Activated CD4-positive, alpha-beta T cell treated with anti-CD3 and anti-CD28 coated beads, Interleukin-2, amount 10 ng/mL, durations not matched to agents 24 days and 14 days (primary cell): ENCODE measurements at regions not wholly inside any gene's neighbourhood (a gene's known extent, or its start where the extent isn't known, plus 50 kb on each side); places are given as distances from the start of the nearest gene placed in this dataset.
"Not testable (repeated sequence)": the region's sequence is repeated elsewhere in the genome, so short reads cannot be mapped to it uniquely, and the experiment has no call there.

Source experiments
- DNase-seq: peaks from one replicate; pipeline ENCODE4 v3.0.0; 2022
- H3K27ac Mint-ChIP-seq: one replicate; pipeline ENCODE4 v1.8.0; 2022; ENCODE audit warnings: mild to moderate bottlenecking, mixed read lengths
- H3K27me3 Mint-ChIP-seq: one replicate; pipeline ENCODE4 v1.8.0; 2022; ENCODE audit warnings: mixed read lengths
- H3K36me3 Mint-ChIP-seq: one replicate; pipeline ENCODE4 v1.8.0; 2022; ENCODE audit warnings: low read depth, mild to moderate bottlenecking, mixed read lengths
- H3K4me1 Mint-ChIP-seq: one replicate; pipeline ENCODE4 v1.8.0; 2021; ENCODE audit warnings: mixed read lengths
- H3K4me3 Mint-ChIP-seq: one replicate; pipeline ENCODE4 v1.8.0; 2022; ENCODE audit warnings: mild to moderate bottlenecking, moderate library complexity, mixed read lengths
- H3K9me3 Mint-ChIP-seq: one replicate; pipeline ENCODE4 v1.8.0; 2021; ENCODE audit warnings: mixed read lengths
- intact Hi-C: fragments of 100-400 bp; cut with micrococcal nuclease; formaldehyde crosslinking; loops from one replicate; pipeline ENCODE4 v1.15.1; 2023

GRCh38 chr2:58699411-58699810 is 458.3 kb upstream of the FANCL start:
- H3K27ac Mint-ChIP-seq, result no peak overlapping the region
- no peak for DNase-seq
- H3K4me1 Mint-ChIP-seq, result no peaks in the 10 kb centered on the region
- no peaks in the 10 kb centered on the region for H3K27me3 Mint-ChIP-seq
- H3K9me3 Mint-ChIP-seq, result no peaks in the 10 kb centered on the region
- H3K36me3 Mint-ChIP-seq, result no peaks in the 10 kb centered on the region
- no peak overlapping the region for H3K4me3 Mint-ChIP-seq
- intact Hi-C loops, result no loop called here

- Mint-ChIP-seq H3K4me3 (no peak overlapping the region), H3K36me3 (no peaks in the 10 kb centered on the region), H3K27me3 (no peaks in the 10 kb centered on the region), H3K9me3 (no peaks in the 10 kb centered on the region), H3K4me1 (no peaks in the 10 kb centered on the region), H3K27ac (no peak overlapping the region)
- no peak for DNase-seq
- intact Hi-C loops, result no loop called here
Observed at GRCh38 chr2:58698620-58699019, 457.5 kb upstream of the FANCL start.

- intact Hi-C loops, DNase-seq, H3K9me3 Mint-ChIP-seq, H3K36me3 Mint-ChIP-seq, H3K27me3 Mint-ChIP-seq, H3K4me3 Mint-ChIP-seq, H3K27ac Mint-ChIP-seq, H3K4me1 Mint-ChIP-seq: not testable (repeated sequence)
Observed at GRCh38 chr2:58694114-58694513, 453.0 kb upstream of the FANCL start.

- H3K27ac Mint-ChIP-seq, DNase-seq, H3K36me3 Mint-ChIP-seq, H3K4me3 Mint-ChIP-seq, H3K27me3 Mint-ChIP-seq, H3K9me3 Mint-ChIP-seq, intact Hi-C loops, H3K4me1 Mint-ChIP-seq: not testable (repeated sequence)
Observed at GRCh38 chr2:58691041-58691440, 449.9 kb upstream of the FANCL start.

- H3K4me1 Mint-ChIP-seq, result no peaks in the 10 kb centered on the region
- no peak overlapping the region for H3K4me3 Mint-ChIP-seq
- intact Hi-C loops, result no loop called here
- DNase-seq, result no peak
- H3K27me3 Mint-ChIP-seq, result no peaks in the 10 kb centered on the region
- peaks cover 8% of the 10 kb centered on the region for H3K9me3 Mint-ChIP-seq
- H3K36me3 Mint-ChIP-seq, result no peaks in the 10 kb centered on the region
- H3K27ac Mint-ChIP-seq, result no peak overlapping the region
Observed at GRCh38 chr2:58688813-58689212, 447.7 kb upstream of the FANCL start.

GRCh38 chr2:58686776-58687175 is 445.7 kb upstream of the FANCL start:
- DNase-seq, result no peak
- intact Hi-C loops, result no loop called here
- no peak overlapping the region for H3K4me3 Mint-ChIP-seq
- H3K4me1 Mint-ChIP-seq, result no peaks in the 10 kb centered on the region
- H3K9me3 Mint-ChIP-seq, result peaks cover 6% of the 10 kb centered on the region
- H3K36me3 Mint-ChIP-seq, result no peaks in the 10 kb centered on the region
- H3K27me3 Mint-ChIP-seq, result no peaks in the 10 kb centered on the region
- H3K27ac Mint-ChIP-seq, result no peak overlapping the region

GRCh38 chr2:58680755-58681310 is 439.7 kb upstream of the FANCL start:
- Mint-ChIP-seq H3K36me3 (no peaks in the 10 kb centered on the region), H3K4me1 (no peaks in the 10 kb centered on the region), H3K9me3 (no peaks in the 10 kb centered on the region), H3K4me3 (no peak overlapping the region), H3K27me3 (no peaks in the 10 kb centered on the region), H3K27ac (no peak overlapping the region)
- DNase-seq, result no peak
- intact Hi-C loops, result no loop called here

GRCh38 chr2:58677748-58678147 is 436.6 kb upstream of the FANCL start:
- Mint-ChIP-seq H3K27ac (no peak overlapping the region), H3K36me3 (no peaks in the 10 kb centered on the region), H3K4me1 (no peaks in the 10 kb centered on the region), H3K9me3 (no peaks in the 10 kb centered on the region), H3K27me3 (no peaks in the 10 kb centered on the region), H3K4me3 (no peak overlapping the region)
- DNase-seq, result no peak
- intact Hi-C loops, result no loop called here

- no peak for DNase-seq
- no peaks in the 10 kb centered on the region for H3K27me3 Mint-ChIP-seq
Observed at GRCh38 chr2:58671675-58672074, 430.6 kb upstream of the FANCL start.

GRCh38 chr2:58669998-58670397 is 428.9 kb upstream of the FANCL start:
- no peak for DNase-seq
- Mint-ChIP-seq H3K27ac (no peak overlapping the region), H3K4me3 (no peak overlapping the region), H3K27me3 (no peaks in the 10 kb centered on the region), H3K4me1 (no peaks in the 10 kb centered on the region), H3K9me3 (no peaks in the 10 kb centered on the region), H3K36me3 (no peaks in the 10 kb centered on the region)
- intact Hi-C loops, result no loop called here

More at GRCh38 chr2:58671675-58672074, 430.6 kb upstream of the FANCL start:
- no peak overlapping the region for H3K4me3 Mint-ChIP-seq
- intact Hi-C loops, result no loop called here
- no peaks in the 10 kb centered on the region for H3K36me3 Mint-ChIP-seq
- no peak overlapping the region for H3K27ac Mint-ChIP-seq
- H3K4me1 Mint-ChIP-seq, result no peaks in the 10 kb centered on the region
- no peaks in the 10 kb centered on the region for H3K9me3 Mint-ChIP-seq

- no peak overlapping the region for H3K27ac Mint-ChIP-seq
- DNase-seq, result no peak
- H3K4me1 Mint-ChIP-seq, result no peaks in the 10 kb centered on the region
- H3K27me3 Mint-ChIP-seq, result no peaks in the 10 kb centered on the region
- H3K4me3 Mint-ChIP-seq, result no peak overlapping the region
- intact Hi-C loops, result no loop called here
- no peaks in the 10 kb centered on the region for H3K36me3 Mint-ChIP-seq
- H3K9me3 Mint-ChIP-seq, result no peaks in the 10 kb centered on the region
Observed at GRCh38 chr2:58667137-58667774, 426.1 kb upstream of the FANCL start.

- intact Hi-C loops, result no loop called here
- H3K9me3 Mint-ChIP-seq, result no peaks in the 10 kb centered on the region
- no peaks in the 10 kb centered on the region for H3K36me3 Mint-ChIP-seq
- H3K4me3 Mint-ChIP-seq, result no peak overlapping the region
- no peak for DNase-seq
- H3K4me1 Mint-ChIP-seq, result no peaks in the 10 kb centered on the region
- H3K27ac Mint-ChIP-seq, result no peak overlapping the region
- H3K27me3 Mint-ChIP-seq, result no peaks in the 10 kb centered on the region
Observed at GRCh38 chr2:58666323-58666970, 425.3 kb upstream of the FANCL start.

- H3K36me3 Mint-ChIP-seq, result no peaks in the 10 kb centered on the region
- H3K9me3 Mint-ChIP-seq, result no peaks in the 10 kb centered on the region
- no peak overlapping the region for H3K4me3 Mint-ChIP-seq
- H3K4me1 Mint-ChIP-seq, result no peaks in the 10 kb centered on the region
- no peaks in the 10 kb centered on the region for H3K27me3 Mint-ChIP-seq
- no peak for DNase-seq
- no peak overlapping the region for H3K27ac Mint-ChIP-seq
- intact Hi-C loops, result no loop called here
Observed at GRCh38 chr2:58665154-58665553, 424.0 kb upstream of the FANCL start.

GRCh38 chr2:58664523-58665151 is 423.5 kb upstream of the FANCL start:
- intact Hi-C loops, result no loop called here
- Mint-ChIP-seq H3K4me1 (no peaks in the 10 kb centered on the region), H3K27me3 (no peaks in the 10 kb centered on the region), H3K27ac (no peak overlapping the region), H3K36me3 (no peaks in the 10 kb centered on the region), H3K4me3 (no peak overlapping the region), H3K9me3 (no peaks in the 10 kb centered on the region)
- no peak for DNase-seq
